Endothelial cell of umbilical vein (primary cell): ENCODE measurements at regions not wholly inside any gene's neighbourhood (a gene's known extent, or its start where the extent isn't known, plus 50 kb on each side); places are given as distances from the start of the nearest gene placed in this dataset.

Experiments used
- BruUV-seq: library from RNA; stranded (reverse); fragments of 400-500 nt; replicated peaks from 2 replicates; lab custom pipeline; 2021; lab: Mats Ljungman, UMichigan
- CTCF ChIA-PET: fragments of 300-600, 350-600 bp; sonication (Branson Sonifier 250); formaldehyde crosslinking; loops from one replicate; lab custom pipeline; 2021; ENCODE audit warnings: antibody characterized with exemption, inconsistent platforms; lab: Charles Lee
- POLR2A ChIA-PET: fragments of 300-600, 350-600 bp; sonication (Branson Sonifier 250); formaldehyde crosslinking; loops from one replicate; lab custom pipeline; 2021; ENCODE audit warnings: antibody characterized with exemption, inconsistent platforms; lab: Charles Lee
- DNase-seq: peaks from one replicate; pipeline ENCODE4 v3.0.0-alpha.2; 2011; ENCODE audit warnings: low read depth, low spot score
- FAIRE-seq: peaks from 2 replicates; lab custom pipeline; 2011; peaks lifted over from hg19 to GRCh38; lab: Jason Lieb, UNC
- H2AFZ ChIP-seq: 2 replicates; pipeline ENCODE4 v1.6.0; 2012; ENCODE audit warnings: low read depth, low read length, control low read depth, inconsistent platforms
- H3K27ac ChIP-seq: 2 replicates; pipeline ENCODE4 v1.5.1; 2011; ENCODE audit warnings: low read depth, mild to moderate bottlenecking, control low read depth, low read length, moderate library complexity; ENCODE audit not compliant: insufficient read depth
- H3K27me3 ChIP-seq, 2 experiments: 2 replicates each; pipeline versions ENCODE4 v1.6.0 to v1.6.1; 2011; ENCODE audit warnings: low read length in 2 of 2, mixed read lengths in 1 of 2; ENCODE audit not compliant: control insufficient read depth in 2 of 2, insufficient read depth in 2 of 2
- H3K36me3 ChIP-seq, 2 experiments: 2 replicates in 1 of 2; 3 replicates in 1 of 2; pipeline ENCODE4 v1.5.1; 2011; ENCODE audit warnings: low read length in 2 of 2, mild to moderate bottlenecking in 1 of 2, moderate library complexity in 1 of 2; ENCODE audit not compliant: control insufficient read depth in 2 of 2, insufficient read depth in 2 of 2; ENCODE audit errors: extremely low read depth in 1 of 2
- H3K4me1 ChIP-seq: 3 replicates; pipeline ENCODE4 v1.5.1; 2011; ENCODE audit warnings: mild to moderate bottlenecking, low read length; ENCODE audit not compliant: control insufficient read depth, insufficient read depth; ENCODE audit errors: extremely low read depth
- H3K4me2 ChIP-seq: 2 replicates; pipeline ENCODE4 v1.6.1; 2011; ENCODE audit warnings: low read length, control low read depth, mixed read lengths; ENCODE audit not compliant: insufficient read depth
- H3K4me3 ChIP-seq, 3 experiments: fragments of 200-600 bp in 1 of 3; sonication (generic), shearing (Covaris generic) in 1 of 3; replicated peaks in 1 of 3; 2 replicates each; pipeline ENCODE4 v1.5.1; 2011 to 2016; ENCODE audit warnings: control low read depth in 3 of 3, low read length in 3 of 3, mild to moderate bottlenecking in 2 of 3, inconsistent platforms in 1 of 3, low read depth in 1 of 3, moderate library complexity in 1 of 3; ENCODE audit not compliant: insufficient read depth in 1 of 3
- H3K79me2 ChIP-seq: 2 replicates; pipeline ENCODE4 v1.6.0; 2012; ENCODE audit warnings: low read length, inconsistent platforms; ENCODE audit not compliant: control insufficient read depth, insufficient read depth
- H3K9ac ChIP-seq: replicated peaks from 2 replicates; pipeline ENCODE3; 2011; ENCODE audit warnings: low read length, control low read depth; ENCODE audit not compliant: insufficient read depth; ENCODE audit errors: extremely low read depth
- H3K9me1 ChIP-seq: replicated peaks from 3 replicates; pipeline ENCODE4 v1.6.0; 2011; ENCODE audit warnings: mild to moderate bottlenecking, low read length; ENCODE audit not compliant: control insufficient read depth, insufficient read depth; ENCODE audit errors: extremely low read depth
- H3K9me3 ChIP-seq: replicated peaks from 2 replicates; pipeline ENCODE4 v1.5.1; 2012; ENCODE audit warnings: low read length, inconsistent platforms; ENCODE audit not compliant: control insufficient read depth, insufficient read depth
- H4K20me1 ChIP-seq: replicated peaks from 2 replicates; pipeline ENCODE3; 2011; ENCODE audit warnings: mild to moderate bottlenecking, low read length; ENCODE audit not compliant: control insufficient read depth, insufficient read depth; ENCODE audit errors: extremely low read depth
- EZH2 ChIP-seq: IDR thresholded peaks from 2 replicates; pipeline ENCODE4 v1.6.1; 2012; ENCODE audit warnings: borderline replicate concordance, low read depth, mild to moderate bottlenecking, moderate library complexity, low read length, inconsistent platforms; ENCODE audit not compliant: severe bottlenecking
- FOS ChIP-seq: IDR thresholded peaks from 2 replicates; pipeline ENCODE4 v1.6.1; 2011; ENCODE audit warnings: mild to moderate bottlenecking, low read length, moderate library complexity, borderline replicate concordance; ENCODE audit not compliant: insufficient read depth
- GATA2 ChIP-seq: IDR thresholded peaks from 2 replicates; pipeline ENCODE4 v1.7.0; 2011; ENCODE audit warnings: low read depth, mild to moderate bottlenecking, moderate library complexity, mixed read lengths, low read length; ENCODE audit not compliant: insufficient read length, insufficient read depth
- JUN ChIP-seq: IDR thresholded peaks from 2 replicates; pipeline ENCODE4 v1.6.1; 2011; ENCODE audit warnings: borderline replicate concordance, low read depth; ENCODE audit not compliant: insufficient read length, insufficient read depth
- MAX ChIP-seq: IDR thresholded peaks from 2 replicates; pipeline ENCODE4 v1.6.1; 2011; ENCODE audit not compliant: insufficient read depth, insufficient read length
- MYC ChIP-seq: IDR thresholded peaks from one replicate; pipeline ENCODE4 v1.6.1; 2011; ENCODE audit warnings: mild to moderate bottlenecking, low read depth, low read length
- POLR2A ChIP-seq: IDR thresholded peaks from 2 replicates; pipeline ENCODE4 v1.6.1; 2012; ENCODE audit warnings: low read depth, mild to moderate bottlenecking, control low read depth, low read length
- POLR2AphosphoS5 ChIP-seq: IDR thresholded peaks from 2 replicates; pipeline ENCODE4 v1.6.1; 2012; ENCODE audit warnings: low read depth, mild to moderate bottlenecking, control low read depth, low read length, moderate library complexity; ENCODE audit not compliant: insufficient read depth
- dilution Hi-C: fragments of 300-500 bp; cut with MboI; formaldehyde crosslinking; loops from one replicate; pipeline ENCODE4 v1.15.0; 2019; ENCODE audit warnings: low sequenced_read_pairs; ENCODE audit not compliant: extremely low pct_ligation_motif_present
- intact Hi-C: fragments of 100-400 bp; cut with micrococcal nuclease; formaldehyde crosslinking; loops from one replicate; pipeline ENCODE4 v1.10.0; 2022
- TF ChIP-seq, protein P1 (sequence below), 2 donors: IDR thresholded peaks; 1 replicate in 1 of 2; 2 replicates in 1 of 2; pipeline ENCODE4 v1.5.1; 2011; ENCODE audit warnings: low read length in 2 of 2, mild to moderate bottlenecking in 2 of 2, moderate library complexity in 2 of 2, control low read depth in 1 of 2, inconsistent platforms in 1 of 2, low read depth in 1 of 2; ENCODE audit not compliant: insufficient read depth in 1 of 2; ENCODE audit errors: extremely low read depth in 1 of 2

GRCh38 chr1:80632284-80632683, 1168.5 kb upstream of the ADGRL2 start:
- Histone ChIP-seq H3K9me3 (no peaks in the 10 kb centered on the region), H3K36me3 (no peaks in the 10 kb centered on the region), H2AFZ (no peak overlapping the region), H3K9me1 (no peaks in the 10 kb centered on the region), H3K9ac (no peak overlapping the region), H3K4me1 (no peaks in the 10 kb centered on the region), H3K4me3 (no peak overlapping the region), H3K79me2 (no peaks in the 10 kb centered on the region), H3K27me3 (no peaks in the 10 kb centered on the region), H3K4me2 (no peak overlapping the region), H4K20me1 (no peaks in the 10 kb centered on the region), H3K27ac (no peak overlapping the region)
- no peak for TF ChIP-seq POLR2A
- TF ChIP-seq, protein P1, sequence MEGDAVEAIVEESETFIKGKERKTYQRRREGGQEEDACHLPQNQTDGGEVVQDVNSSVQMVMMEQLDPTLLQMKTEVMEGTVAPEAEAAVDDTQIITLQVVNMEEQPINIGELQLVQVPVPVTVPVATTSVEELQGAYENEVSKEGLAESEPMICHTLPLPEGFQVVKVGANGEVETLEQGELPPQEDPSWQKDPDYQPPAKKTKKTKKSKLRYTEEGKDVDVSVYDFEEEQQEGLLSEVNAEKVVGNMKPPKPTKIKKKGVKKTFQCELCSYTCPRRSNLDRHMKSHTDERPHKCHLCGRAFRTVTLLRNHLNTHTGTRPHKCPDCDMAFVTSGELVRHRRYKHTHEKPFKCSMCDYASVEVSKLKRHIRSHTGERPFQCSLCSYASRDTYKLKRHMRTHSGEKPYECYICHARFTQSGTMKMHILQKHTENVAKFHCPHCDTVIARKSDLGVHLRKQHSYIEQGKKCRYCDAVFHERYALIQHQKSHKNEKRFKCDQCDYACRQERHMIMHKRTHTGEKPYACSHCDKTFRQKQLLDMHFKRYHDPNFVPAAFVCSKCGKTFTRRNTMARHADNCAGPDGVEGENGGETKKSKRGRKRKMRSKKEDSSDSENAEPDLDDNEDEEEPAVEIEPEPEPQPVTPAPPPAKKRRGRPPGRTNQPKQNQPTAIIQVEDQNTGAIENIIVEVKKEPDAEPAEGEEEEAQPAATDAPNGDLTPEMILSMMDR (IDR thresholded peaks at IDR 0.05; ENCODE audit: extremely low read depth in 1 of 2, insufficient read depth in 1 of 2, low read depth in 1 of 2, low read length in 2 of 2): no peak
- TF ChIP-seq GATA2: no peak
- no peak for TF ChIP-seq FOS
- TF ChIP-seq MAX: no peak
- no peak for TF ChIP-seq EZH2
- no peak for TF ChIP-seq JUN
- TF ChIP-seq MYC: no peak
- no peak for TF ChIP-seq POLR2AphosphoS5
- DNase-seq (no peak), FAIRE-seq (no peak)
- intact Hi-C loops (no loop called here), dilution Hi-C loops (no loop called here)
- CTCF ChIA-PET: no interaction called here
- POLR2A ChIA-PET: no interaction called here
- BruUV-seq: no TSS peak
